HG02885 (cell line): ENCODE measurements at regions not wholly inside any gene's neighbourhood (a gene's known extent, or its start where the extent isn't known, plus 50 kb on each side); places are given as distances from the start of the nearest gene placed in this dataset.
"Not testable (repeated sequence)": the region's sequence is repeated elsewhere in the genome, so short reads cannot be mapped to it uniquely, and the experiment has no call there.

ENCODE experiments used
- ATAC-seq: cut with Tn5 transposase; IDR thresholded peaks from one replicate; pipeline ENCODE4 v1.9.1; 2021; ENCODE audit warnings: mild to moderate bottlenecking; ENCODE audit not compliant: unreplicated experiment, poor library complexity

DNA sequence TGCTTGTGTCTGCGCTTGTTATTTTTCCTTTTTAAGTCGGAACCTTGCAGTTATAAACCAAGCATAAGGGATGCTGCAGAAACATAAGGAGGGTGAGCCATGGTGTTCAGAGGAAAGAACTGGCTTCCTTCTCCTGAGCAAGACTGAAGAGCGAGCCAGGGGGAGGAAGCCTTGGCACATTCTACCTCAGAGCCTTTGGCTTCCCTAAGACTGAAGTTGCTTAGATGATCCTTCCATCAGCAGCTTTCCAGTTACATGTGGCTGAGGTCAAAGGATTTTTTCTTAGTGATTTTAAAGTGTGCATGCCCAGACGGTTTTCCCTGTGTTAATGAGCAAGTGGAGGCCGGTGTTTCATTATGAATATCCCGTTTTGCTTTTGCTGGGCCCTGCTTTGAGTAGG lies 363.8 kb downstream of the DOK5 start:
- ATAC-seq = no peak

DNA sequence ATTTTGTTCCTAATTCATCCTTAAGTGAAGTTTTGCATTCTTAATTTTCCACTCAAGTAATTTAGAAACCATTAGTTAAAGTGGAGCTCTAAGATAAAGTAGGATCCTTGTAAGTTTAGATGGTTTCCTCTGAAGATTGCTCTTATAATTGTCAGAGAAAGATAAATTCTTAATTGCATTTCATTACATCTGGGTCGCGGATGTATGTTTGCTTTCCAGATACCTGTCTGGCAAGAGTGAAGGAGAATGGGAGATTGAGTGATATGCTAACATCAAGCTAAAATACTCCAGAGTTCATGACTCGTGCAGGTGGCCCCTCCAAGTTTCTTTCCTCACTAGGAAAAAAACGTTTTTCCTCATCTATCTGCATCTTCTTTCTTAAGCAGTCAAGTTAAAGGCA lies 361.8 kb downstream of the DOK5 start:
- ATAC-seq = no peak

GRCh38 chr20:54822386-54822785 lies 347.0 kb downstream of the DOK5 start:
- no peak for ATAC-seq

- no peak for ATAC-seq
Measured at GRCh38 chr20:54820392-54820791, 345.0 kb downstream of the DOK5 start.

- ATAC-seq = no peak
Measured at GRCh38 chr20:54806462-54806861, 331.1 kb downstream of the DOK5 start.

DNA sequence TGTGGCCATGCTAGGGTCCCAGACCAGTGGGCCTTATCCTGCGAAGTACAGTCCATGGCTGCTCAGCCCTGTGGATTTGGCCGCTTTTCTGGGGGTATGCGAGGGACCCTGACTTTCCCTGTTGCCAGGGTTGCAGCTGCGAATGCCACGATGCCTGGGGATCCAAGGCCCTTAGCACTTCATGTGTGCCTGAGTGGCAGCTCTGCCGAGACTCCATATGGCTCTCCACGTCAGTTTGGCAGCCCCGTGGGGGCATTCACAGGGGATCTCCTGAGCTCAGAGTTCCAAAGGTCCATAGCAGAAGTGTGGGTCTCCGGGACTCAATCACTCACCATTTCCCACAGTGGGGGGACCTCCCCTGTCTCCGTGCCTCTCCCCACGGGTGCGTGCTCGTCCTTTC lies 319.5 kb downstream of the DOK5 start:
- ATAC-seq = no peak

DNA sequence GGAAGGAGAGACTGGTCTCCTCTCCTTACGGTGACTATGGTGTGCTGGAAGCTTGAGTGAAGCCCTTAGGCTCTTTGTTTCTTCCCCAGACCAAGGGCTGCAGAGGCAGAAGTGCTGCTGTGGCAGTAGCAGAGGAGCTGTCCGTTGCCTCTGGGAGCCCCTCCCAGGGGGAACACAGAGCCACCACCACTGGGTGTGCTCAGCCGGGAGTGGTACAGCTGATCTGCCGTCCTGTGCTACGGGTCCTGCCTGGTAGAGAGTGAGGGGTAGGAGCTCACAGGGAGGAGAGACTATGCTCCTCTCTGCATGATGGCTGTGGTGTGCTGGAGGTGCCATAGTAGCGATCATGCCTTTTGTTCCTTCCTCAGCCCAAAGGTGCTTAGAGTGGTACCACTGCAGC lies 318.7 kb downstream of the DOK5 start:
- ATAC-seq = no peak

DNA sequence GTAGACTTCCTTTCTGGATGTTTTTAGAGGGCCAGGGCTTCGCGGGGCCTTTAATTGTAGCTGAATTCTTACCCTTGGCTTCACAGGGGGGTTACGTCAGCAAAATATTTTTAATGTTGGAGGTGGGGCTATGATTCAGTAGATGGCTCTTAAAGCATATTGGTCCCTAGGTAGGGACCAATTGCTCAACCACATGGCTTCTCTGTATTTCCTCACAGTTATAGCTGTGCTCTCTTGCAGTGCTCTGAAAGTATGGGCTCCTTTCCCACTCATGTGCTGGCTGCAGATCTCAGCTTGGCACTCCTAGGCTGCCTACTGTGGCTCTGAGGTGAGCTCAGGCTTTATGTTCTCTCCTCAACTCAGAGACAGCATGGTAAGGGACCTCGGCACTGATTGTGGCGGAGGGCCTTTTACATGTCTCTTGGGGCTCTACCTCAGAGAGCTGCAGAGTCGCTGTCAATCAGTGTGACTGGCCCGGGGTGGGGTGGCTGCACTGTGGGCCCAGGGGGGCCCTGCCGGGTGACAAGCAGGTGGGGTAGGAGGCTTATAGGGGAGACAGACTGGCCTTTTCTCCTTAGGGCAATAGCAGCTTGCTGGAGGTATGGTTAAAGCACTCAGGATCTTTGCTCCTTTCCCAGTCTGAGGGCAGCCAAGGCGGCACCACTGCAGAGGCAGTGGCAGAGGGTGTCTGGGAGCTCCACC lies 318.0 kb downstream of the DOK5 start:
- no peak for ATAC-seq

DNA sequence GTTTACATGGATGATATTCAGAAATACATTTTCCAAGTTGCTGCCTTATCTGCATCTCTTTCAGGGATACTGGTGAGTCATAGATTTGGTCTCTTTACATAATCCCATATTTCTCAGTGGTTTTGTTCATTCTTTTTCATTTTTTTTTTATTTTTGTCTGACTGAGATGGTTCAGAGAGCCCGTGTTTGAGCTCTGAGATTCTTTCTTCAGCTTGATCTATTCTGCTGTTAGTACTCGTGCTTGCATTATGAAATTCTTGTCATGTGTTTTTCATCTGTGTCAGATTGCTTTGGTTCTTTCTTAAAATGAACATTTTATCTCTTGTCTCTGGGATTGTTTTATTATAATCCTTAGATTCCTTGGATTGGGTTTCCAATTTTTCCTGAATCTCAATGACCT lies 317.3 kb downstream of the DOK5 start:
- no peak for ATAC-seq

GRCh38 chr20:54788260-54788659 lies 312.9 kb downstream of the DOK5 start:
- not testable (repeated sequence) for ATAC-seq

DNA sequence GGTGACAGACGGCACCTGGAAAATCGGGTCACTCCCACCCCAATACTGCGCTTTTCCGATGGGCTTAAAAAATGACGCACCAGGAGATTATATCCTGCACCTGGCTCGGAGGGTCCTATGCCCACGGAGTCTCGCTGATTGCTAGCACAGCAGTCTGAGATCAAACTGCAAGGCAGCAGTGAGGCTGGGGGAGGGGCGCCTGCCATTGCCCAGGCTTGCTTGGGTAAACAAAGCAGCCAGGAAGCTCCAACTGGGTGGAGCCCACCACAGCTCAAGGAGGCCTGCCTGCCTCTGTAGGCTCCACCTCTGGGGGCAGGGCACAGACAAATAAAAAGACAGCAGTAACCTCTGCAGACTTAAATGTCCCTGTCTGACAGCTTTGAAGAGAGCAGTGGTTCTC lies 307.4 kb downstream of the DOK5 start:
- ATAC-seq = not testable (repeated sequence)

- ATAC-seq = no peak
Measured at GRCh38 chr20:54774426-54774825, 299.0 kb downstream of the DOK5 start.

GRCh38 chr20:54773643-54774000 lies 298.2 kb downstream of the DOK5 start:
- no peak for ATAC-seq

GRCh38 chr20:54772893-54773642 lies 297.7 kb downstream of the DOK5 start:
- ATAC-seq = no peak

- no peak for ATAC-seq
Measured at GRCh38 chr20:54766483-54766882, 291.1 kb downstream of the DOK5 start.

GRCh38 chr20:54763366-54763765 lies 288.0 kb downstream of the DOK5 start:
- no peak for ATAC-seq

- no peak for ATAC-seq
Measured at GRCh38 chr20:54759589-54759988, 284.2 kb downstream of the DOK5 start.

GRCh38 chr20:54746796-54747195 lies 271.4 kb downstream of the DOK5 start:
- no peak for ATAC-seq

- ATAC-seq = no peak
Measured at GRCh38 chr20:54745780-54746179, 270.4 kb downstream of the DOK5 start.

GRCh38 chr20:54744097-54744496 lies 268.7 kb downstream of the DOK5 start:
- no peak for ATAC-seq

DNA sequence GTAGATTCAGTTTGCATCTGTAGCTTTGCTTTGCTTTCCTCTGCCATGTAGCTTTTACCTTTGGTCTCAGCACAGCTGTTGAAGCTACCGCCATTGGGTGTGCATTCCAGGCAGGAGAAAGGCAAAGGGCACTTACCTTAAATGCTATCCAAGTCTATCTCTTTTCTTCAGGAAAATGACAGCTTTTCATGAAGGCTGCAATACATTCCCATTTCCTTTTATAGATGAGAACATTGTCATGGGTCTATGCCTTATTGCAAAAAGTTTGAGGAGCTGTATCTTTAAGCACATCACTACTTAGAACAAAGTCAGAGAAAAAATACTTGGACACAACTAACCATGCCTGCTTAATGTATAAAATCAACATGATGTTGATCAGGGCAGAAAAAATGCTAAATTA lies 266.8 kb downstream of the DOK5 start:
- no peak for ATAC-seq

GRCh38 chr20:54736421-54736820 lies 261.0 kb downstream of the DOK5 start:
- ATAC-seq = no peak
